HG02759 (cell line): ENCODE measurements at regions not wholly inside any gene's neighbourhood (a gene's known extent, or its start where the extent isn't known, plus 50 kb on each side); places are given as distances from the start of the nearest gene placed in this dataset.
"Not testable (repeated sequence)": the region's sequence is repeated elsewhere in the genome, so short reads cannot be mapped to it uniquely, and the experiment has no call there.

ENCODE experiments used
- ATAC-seq: cut with Tn5 transposase; IDR thresholded peaks from one replicate; pipeline ENCODE4 v1.9.1; 2021; ENCODE audit warnings: mild to moderate bottlenecking, moderate library complexity; ENCODE audit not compliant: unreplicated experiment

- ATAC-seq = no peak
These were observed 131.8 kb upstream of the MAP1LC3B2 start for GRCh38 chr12:116427200-116427930.

GRCh38 chr12:116429826-116430360 lies 129.3 kb upstream of the MAP1LC3B2 start:
- ATAC-seq = no peak

GRCh38 chr12:116430911-116431565 lies 128.1 kb upstream of the MAP1LC3B2 start:
- no peak for ATAC-seq

GRCh38 chr12:116431677-116432300 lies 127.4 kb upstream of the MAP1LC3B2 start:
- ATAC-seq = no peak

GRCh38 chr12:116432314-116432750 lies 126.8 kb upstream of the MAP1LC3B2 start:
- ATAC-seq = no peak

GRCh38 chr12:116433249-116433648 lies 125.9 kb upstream of the MAP1LC3B2 start:
- ATAC-seq = no peak

GRCh38 chr12:116434155-116435011 lies 124.8 kb upstream of the MAP1LC3B2 start:
- ATAC-seq = no peak

- ATAC-seq = no peak
These were observed 123.2 kb upstream of the MAP1LC3B2 start for GRCh38 chr12:116435984-116436383.

GRCh38 chr12:116436561-116437249 lies 122.5 kb upstream of the MAP1LC3B2 start:
- ATAC-seq = no peak

- ATAC-seq = no peak
These were observed 117.9 kb upstream of the MAP1LC3B2 start for GRCh38 chr12:116441292-116441691.

- ATAC-seq = no peak
These were observed 116.9 kb upstream of the MAP1LC3B2 start for GRCh38 chr12:116442304-116442703.

GRCh38 chr12:116442946-116443345 lies 116.2 kb upstream of the MAP1LC3B2 start:
- ATAC-seq = no peak

- ATAC-seq = no peak
These were observed 115.2 kb upstream of the MAP1LC3B2 start for GRCh38 chr12:116443821-116444589.

GRCh38 chr12:116444590-116444943 lies 114.6 kb upstream of the MAP1LC3B2 start:
- ATAC-seq = no peak

GRCh38 chr12:116448165-116448739 lies 110.9 kb upstream of the MAP1LC3B2 start:
- ATAC-seq = no peak

GRCh38 chr12:116450406-116450910 lies 108.7 kb upstream of the MAP1LC3B2 start:
- ATAC-seq = no peak

- ATAC-seq = not testable (repeated sequence)
These were observed 106.2 kb upstream of the MAP1LC3B2 start for GRCh38 chr12:116452975-116453374.

GRCh38 chr12:116453631-116454030 lies 105.5 kb upstream of the MAP1LC3B2 start:
- ATAC-seq = no peak

GRCh38 chr12:116454076-116454475 lies 105.1 kb upstream of the MAP1LC3B2 start:
- ATAC-seq = no peak
